ENCODE measurements at regions not wholly inside any gene's neighbourhood (a gene's known extent, or its start where the extent isn't known, plus 50 kb on each side); places are given as distances from the start of the nearest gene placed in this dataset.

DNA sequence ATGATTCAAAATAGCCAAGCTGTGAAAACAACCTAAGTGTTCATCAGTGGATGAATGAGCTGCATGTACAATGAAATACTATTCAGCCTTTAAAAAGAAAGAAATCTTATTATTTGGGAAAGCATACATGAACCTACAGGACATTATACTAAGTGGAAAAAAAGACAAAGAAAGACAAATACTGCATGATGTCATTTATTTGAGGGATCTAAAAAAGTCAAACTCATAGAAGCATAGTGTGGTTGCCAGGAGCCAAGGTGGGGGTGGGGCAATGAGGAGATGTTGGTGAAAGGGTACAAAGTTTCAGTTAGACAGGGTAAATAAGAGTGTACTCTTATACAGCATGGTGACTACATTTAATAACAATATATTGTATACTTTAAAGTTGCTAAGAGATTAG is 261.5 kb downstream of the PARP8 start:
- Histone ChIP-seq H3K4me2 (ENCODE audit: insufficient read depth, low read length) (no peak overlapping the region), H3K9me3 (replicated peaks; ENCODE audit: control insufficient read depth, insufficient read depth, low read length) (no peaks in the 10 kb centered on the region), H3K79me2 (ENCODE audit: control insufficient read depth, insufficient read depth, low read length) (no peaks in the 10 kb centered on the region), H3K27me3 (ENCODE audit: control insufficient read depth in 2 of 2, insufficient read depth in 2 of 2, low read length in 2 of 2) (no peaks in the 10 kb centered on the region), H3K27ac (ENCODE audit: insufficient read depth, low read depth, low read length) (no peak overlapping the region), H3K4me1 (ENCODE audit: control insufficient read depth, extremely low read depth, insufficient read depth, low read length) (no peaks in the 10 kb centered on the region), H3K4me3 (replicated peaks in 1 of 3; ENCODE audit: insufficient read depth in 1 of 3, low read depth in 1 of 3, low read length in 3 of 3) (no peak overlapping the region), H3K36me3 (ENCODE audit: control insufficient read depth in 2 of 2, extremely low read depth in 1 of 2, insufficient read depth in 2 of 2, low read length in 2 of 2) (no peaks in the 10 kb centered on the region), H3K9ac (replicated peaks; ENCODE audit: extremely low read depth, insufficient read depth, low read length) (no peak overlapping the region), H2AFZ (ENCODE audit: low read depth, low read length) (no peak overlapping the region), H4K20me1 (replicated peaks; ENCODE audit: control insufficient read depth, extremely low read depth, insufficient read depth, low read length) (no peaks in the 10 kb centered on the region), H3K9me1 (replicated peaks; ENCODE audit: control insufficient read depth, extremely low read depth, insufficient read depth, low read length) (no peaks in the 10 kb centered on the region)
- BruUV-seq (replicated peaks): no TSS peak
- intact Hi-C loops (cut with micrococcal nuclease): no loop called here
- DNase-seq (ENCODE audit: low read depth, low spot score): no peak
- ChIA-PET CTCF (no interaction called here), POLR2A (no interaction called here)
- FAIRE-seq: no peak
- no peak for TF ChIP-seq GATA2 (IDR thresholded peaks at IDR 0.05; ENCODE audit: insufficient read depth, insufficient read length, low read depth, low read length)
- dilution Hi-C loops (cut with MboI; ENCODE audit: extremely low pct_ligation_motif_present, low sequenced_read_pairs): no loop called here

DNA sequence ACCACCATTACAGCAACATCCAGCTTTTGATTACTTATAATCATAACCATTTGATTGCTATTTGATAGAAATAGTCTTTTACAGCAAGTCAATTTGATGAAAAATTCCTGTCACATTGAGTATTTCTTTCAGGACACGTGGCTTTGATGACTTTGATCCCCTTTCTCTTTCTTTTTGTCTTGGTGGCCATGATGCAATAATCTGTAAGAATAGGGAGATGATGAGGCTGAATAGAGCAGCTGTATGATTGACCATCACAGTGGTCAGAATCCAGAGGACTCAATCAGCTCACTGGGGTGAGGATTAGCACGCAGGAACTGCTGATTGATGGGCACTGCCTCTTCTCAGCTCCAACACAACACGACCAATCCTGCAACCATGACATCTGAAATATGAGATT is 262.7 kb downstream of the PARP8 start:
- TF ChIP-seq EZH2 (IDR thresholded peaks at IDR 0.05; ENCODE audit: borderline replicate concordance, low read depth, low read length, severe bottlenecking) (no peak), POLR2AphosphoS5 (IDR thresholded peaks at IDR 0.05; ENCODE audit: insufficient read depth, low read depth, low read length) (no peak), POLR2A (IDR thresholded peaks at IDR 0.05; ENCODE audit: low read depth, low read length) (no peak), GATA2 (IDR thresholded peaks at IDR 0.05; ENCODE audit: insufficient read depth, insufficient read length, low read depth, low read length) (no peak), MYC (IDR thresholded peaks at IDR 0.05; ENCODE audit: low read depth, low read length) (no peak), JUN (IDR thresholded peaks at IDR 0.05; ENCODE audit: borderline replicate concordance, insufficient read depth, insufficient read length, low read depth) (no peak)
- TF ChIP-seq, protein P1, sequence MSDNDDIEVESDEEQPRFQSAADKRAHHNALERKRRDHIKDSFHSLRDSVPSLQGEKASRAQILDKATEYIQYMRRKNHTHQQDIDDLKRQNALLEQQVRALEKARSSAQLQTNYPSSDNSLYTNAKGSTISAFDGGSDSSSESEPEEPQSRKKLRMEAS (IDR thresholded peaks at IDR 0.05; ENCODE audit: insufficient read depth, insufficient read length): no peak
- TF ChIP-seq, protein P2, sequence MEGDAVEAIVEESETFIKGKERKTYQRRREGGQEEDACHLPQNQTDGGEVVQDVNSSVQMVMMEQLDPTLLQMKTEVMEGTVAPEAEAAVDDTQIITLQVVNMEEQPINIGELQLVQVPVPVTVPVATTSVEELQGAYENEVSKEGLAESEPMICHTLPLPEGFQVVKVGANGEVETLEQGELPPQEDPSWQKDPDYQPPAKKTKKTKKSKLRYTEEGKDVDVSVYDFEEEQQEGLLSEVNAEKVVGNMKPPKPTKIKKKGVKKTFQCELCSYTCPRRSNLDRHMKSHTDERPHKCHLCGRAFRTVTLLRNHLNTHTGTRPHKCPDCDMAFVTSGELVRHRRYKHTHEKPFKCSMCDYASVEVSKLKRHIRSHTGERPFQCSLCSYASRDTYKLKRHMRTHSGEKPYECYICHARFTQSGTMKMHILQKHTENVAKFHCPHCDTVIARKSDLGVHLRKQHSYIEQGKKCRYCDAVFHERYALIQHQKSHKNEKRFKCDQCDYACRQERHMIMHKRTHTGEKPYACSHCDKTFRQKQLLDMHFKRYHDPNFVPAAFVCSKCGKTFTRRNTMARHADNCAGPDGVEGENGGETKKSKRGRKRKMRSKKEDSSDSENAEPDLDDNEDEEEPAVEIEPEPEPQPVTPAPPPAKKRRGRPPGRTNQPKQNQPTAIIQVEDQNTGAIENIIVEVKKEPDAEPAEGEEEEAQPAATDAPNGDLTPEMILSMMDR (IDR thresholded peaks at IDR 0.05; ENCODE audit: extremely low read depth in 1 of 2, insufficient read depth in 1 of 2, low read depth in 1 of 2, low read length in 2 of 2): no peak
- Histone ChIP-seq H3K9me3 (replicated peaks; ENCODE audit: control insufficient read depth, insufficient read depth, low read length) (no peaks in the 10 kb centered on the region), H3K9ac (replicated peaks; ENCODE audit: extremely low read depth, insufficient read depth, low read length) (no peak overlapping the region), H3K27me3 (ENCODE audit: control insufficient read depth in 2 of 2, insufficient read depth in 2 of 2, low read length in 2 of 2) (no peaks in the 10 kb centered on the region), H3K36me3 (ENCODE audit: control insufficient read depth in 2 of 2, extremely low read depth in 1 of 2, insufficient read depth in 2 of 2, low read length in 2 of 2) (no peaks in the 10 kb centered on the region), H3K4me2 (ENCODE audit: insufficient read depth, low read length) (no peak overlapping the region), H3K4me3 (replicated peaks in 1 of 3; ENCODE audit: insufficient read depth in 1 of 3, low read depth in 1 of 3, low read length in 3 of 3) (no peak overlapping the region), H3K79me2 (ENCODE audit: control insufficient read depth, insufficient read depth, low read length) (no peaks in the 10 kb centered on the region), H3K27ac (ENCODE audit: insufficient read depth, low read depth, low read length) (no peak overlapping the region), H3K9me1 (replicated peaks; ENCODE audit: control insufficient read depth, extremely low read depth, insufficient read depth, low read length) (no peaks in the 10 kb centered on the region), H2AFZ (ENCODE audit: low read depth, low read length) (no peak overlapping the region), H3K4me1 (ENCODE audit: control insufficient read depth, extremely low read depth, insufficient read depth, low read length) (no peaks in the 10 kb centered on the region), H4K20me1 (replicated peaks; ENCODE audit: control insufficient read depth, extremely low read depth, insufficient read depth, low read length) (no peaks in the 10 kb centered on the region)
- FAIRE-seq: no peak
- ChIA-PET CTCF (no interaction called here), POLR2A (no interaction called here)
- intact Hi-C loops (cut with micrococcal nuclease): no loop called here
- BruUV-seq (replicated peaks): no TSS peak
- dilution Hi-C loops (cut with MboI; ENCODE audit: extremely low pct_ligation_motif_present, low sequenced_read_pairs): no loop called here
- DNase-seq (ENCODE audit: low read depth, low spot score): no peak

Data from endothelial cell of umbilical vein (primary cell).